ENCODE measurements at regions not wholly inside any gene's neighbourhood (a gene's known extent, or its start where the extent isn't known, plus 50 kb on each side); places are given as distances from the start of the nearest gene placed in this dataset.
"Not testable (repeated sequence)": the region's sequence is repeated elsewhere in the genome, so short reads cannot be mapped to it uniquely, and the experiment has no call there.

DNA sequence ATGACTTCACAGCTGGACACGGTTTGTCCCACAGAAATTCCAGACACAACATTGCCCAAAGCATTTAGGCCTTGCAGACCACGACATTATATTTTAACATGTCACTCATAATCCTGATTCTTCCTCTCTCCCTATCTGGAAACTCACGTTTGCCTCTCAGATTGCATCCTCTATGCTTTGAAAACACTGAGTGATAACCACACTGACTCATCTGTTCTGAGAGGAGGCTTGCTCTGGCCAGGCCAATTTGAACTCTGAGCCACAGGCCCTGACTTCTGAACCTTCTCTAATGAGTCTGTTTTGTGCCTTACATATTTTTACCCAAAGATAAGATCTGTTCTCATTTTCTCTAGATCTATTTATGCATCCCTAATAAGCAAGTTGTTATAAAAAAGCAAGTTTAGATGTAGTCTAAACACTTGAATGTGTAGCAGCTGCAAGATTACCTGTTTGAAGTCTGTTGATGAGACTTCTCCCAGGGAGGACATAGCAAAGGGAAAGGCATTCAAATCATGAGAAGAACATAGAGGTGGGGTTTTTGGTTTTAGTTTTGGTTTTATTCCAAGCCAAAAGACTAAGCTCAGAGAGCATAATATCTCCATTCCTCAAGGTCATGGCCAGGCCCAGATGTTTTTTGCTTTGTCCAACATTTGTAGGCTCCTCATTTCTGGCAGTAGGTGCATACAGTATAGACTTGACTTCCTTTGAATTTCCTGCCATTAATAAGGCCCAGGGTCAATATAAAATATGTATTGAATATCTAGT lies 234.4 kb upstream of the LRTM1 start:
- DNase-seq (ENCODE audit: low spot score in 2 of 2) (no peak), FAIRE-seq (no peak)

DNA sequence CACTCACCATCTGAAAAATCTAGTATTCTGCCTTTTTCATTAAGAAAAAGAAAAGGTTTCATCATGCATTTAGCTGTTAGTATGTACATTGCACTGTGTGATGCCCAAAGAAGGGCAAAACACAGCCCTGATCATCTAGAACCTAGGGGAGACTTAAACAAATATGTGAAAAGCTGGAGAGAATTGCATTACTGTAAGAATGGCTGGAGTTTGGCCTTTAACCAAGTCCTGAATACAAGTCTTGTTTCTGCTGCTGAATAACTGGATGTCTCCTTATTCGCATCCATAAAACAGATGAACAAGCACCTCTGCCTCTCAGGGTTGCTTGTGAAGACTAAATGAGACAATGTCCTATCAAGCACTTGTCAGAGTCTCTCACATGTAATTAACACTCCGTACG lies 233.4 kb upstream of the LRTM1 start:
- FAIRE-seq: no peak

DNA sequence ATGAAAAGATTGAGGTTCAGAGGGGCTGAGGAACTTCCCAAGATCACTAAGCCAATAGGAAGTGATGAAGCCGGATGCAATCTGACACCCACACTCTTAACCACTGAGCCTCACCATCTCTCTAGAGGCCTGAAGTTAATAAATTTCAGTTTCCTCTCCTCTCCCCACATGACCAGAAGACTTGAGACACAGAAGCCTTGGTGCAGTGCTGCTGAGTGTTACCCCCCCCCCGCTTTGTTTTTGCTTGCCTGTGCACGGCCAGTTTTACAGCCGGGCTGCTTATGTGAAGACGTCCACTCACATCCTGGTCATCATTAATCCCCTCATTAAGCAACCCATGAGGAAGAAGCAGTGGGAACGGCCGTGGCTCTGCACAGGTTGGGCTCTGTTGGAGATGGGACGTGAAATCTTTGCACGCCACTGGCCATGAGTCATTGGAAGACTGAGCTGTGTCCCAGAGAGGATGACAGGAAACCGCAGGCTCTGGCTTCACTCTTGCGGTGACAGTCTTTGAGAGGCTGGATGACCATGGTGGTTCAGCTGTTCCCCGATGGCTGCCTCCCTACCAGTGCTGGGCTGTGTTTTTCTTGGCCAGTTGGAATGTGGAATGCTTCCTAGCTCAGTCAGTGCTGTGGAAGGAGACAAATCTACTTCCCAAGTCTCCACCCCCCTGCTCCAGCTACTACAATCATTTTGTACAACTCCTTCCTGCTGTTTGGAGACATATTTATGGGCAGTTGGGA lies 232.6 kb upstream of the LRTM1 start:
- FAIRE-seq: no peak
- no peak for DNase-seq (ENCODE audit: low spot score in 2 of 2)

More for the DNA sequence above, 233.4 kb upstream of the LRTM1 start:
- DNase-seq (ENCODE audit: low spot score in 2 of 2): no peak

DNA sequence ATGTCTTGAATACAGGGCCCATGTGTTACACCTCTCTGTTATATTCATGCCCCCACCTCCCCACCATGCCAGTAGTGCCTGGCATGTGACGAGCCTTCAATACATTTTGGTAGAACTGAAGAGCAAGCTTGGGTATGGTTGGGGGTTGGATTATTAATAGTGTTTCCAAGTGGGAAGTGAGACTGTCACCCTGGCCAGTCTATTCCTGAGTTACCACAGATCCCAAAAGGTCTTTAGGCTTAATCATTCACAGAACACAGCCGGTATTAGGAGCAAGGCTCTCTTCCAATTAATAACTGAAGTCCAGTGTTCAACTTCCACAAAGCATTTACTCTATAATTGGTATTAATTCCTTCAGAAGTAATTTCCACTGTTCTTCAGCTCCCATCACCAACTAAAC lies 231.9 kb upstream of the LRTM1 start:
- DNase-seq (ENCODE audit: low spot score in 2 of 2) (no peak), FAIRE-seq (no peak)

DNA sequence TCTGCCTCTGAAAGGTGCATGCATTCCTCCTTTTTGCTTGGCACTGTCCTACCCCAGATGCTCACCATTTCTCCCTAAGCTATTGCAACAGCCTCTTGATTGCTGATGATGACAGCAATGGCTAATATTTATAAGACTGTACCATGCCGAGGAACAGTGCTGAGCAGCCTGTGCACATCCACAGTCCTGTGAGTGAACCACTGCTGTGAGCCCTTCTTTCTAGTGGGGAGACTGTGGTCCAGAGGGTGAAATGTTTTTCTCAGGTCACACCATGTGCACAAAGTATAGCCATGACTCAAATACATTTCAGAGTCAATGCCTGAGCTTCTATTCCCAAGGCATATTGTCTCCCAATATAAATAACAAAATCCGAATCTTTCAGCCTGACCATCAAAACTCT lies 231.2 kb upstream of the LRTM1 start:
- DNase-seq (ENCODE audit: low spot score in 2 of 2) (no peak), FAIRE-seq (no peak)

DNA sequence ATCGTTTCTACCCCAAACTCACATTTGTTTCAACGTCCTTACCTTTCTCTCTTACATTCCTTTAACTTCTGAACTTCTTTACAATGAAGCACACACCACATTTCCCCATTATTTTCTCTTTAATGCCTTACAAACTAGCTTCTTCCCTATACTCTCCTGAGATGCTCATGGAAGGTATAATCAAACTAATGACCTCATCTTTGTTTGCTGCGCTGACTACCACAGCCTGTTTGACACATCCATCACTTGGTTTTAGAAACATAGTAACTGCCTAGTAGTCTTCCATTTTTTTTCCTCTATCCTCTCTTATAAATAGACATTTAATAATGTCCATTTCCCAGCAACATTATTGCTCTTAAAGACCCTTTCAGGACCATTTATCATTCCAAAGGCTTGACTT lies 230.5 kb upstream of the LRTM1 start:
- DNase-seq (ENCODE audit: low spot score in 2 of 2) (no peak), FAIRE-seq (no peak)

DNA sequence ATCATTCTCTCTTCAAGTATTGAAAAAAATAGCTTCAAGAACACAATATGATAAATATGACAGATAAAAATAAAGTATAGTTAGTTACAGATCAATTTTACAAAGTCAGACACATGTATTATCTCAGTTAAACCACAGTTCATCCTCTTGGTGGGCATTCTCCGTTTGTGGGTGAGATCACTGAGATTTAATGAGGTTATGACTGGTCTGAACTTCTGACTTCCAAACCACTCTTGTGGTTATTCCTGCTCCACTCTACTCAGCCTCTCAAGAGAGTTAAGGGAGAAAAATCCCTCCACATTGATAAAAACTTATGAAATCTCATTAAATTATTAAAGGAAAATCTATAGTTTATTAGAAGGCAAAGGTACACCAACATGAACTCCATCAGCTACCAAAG lies 229.9 kb upstream of the LRTM1 start:
- FAIRE-seq (no peak), DNase-seq (ENCODE audit: low spot score in 2 of 2) (no peak)

DNA sequence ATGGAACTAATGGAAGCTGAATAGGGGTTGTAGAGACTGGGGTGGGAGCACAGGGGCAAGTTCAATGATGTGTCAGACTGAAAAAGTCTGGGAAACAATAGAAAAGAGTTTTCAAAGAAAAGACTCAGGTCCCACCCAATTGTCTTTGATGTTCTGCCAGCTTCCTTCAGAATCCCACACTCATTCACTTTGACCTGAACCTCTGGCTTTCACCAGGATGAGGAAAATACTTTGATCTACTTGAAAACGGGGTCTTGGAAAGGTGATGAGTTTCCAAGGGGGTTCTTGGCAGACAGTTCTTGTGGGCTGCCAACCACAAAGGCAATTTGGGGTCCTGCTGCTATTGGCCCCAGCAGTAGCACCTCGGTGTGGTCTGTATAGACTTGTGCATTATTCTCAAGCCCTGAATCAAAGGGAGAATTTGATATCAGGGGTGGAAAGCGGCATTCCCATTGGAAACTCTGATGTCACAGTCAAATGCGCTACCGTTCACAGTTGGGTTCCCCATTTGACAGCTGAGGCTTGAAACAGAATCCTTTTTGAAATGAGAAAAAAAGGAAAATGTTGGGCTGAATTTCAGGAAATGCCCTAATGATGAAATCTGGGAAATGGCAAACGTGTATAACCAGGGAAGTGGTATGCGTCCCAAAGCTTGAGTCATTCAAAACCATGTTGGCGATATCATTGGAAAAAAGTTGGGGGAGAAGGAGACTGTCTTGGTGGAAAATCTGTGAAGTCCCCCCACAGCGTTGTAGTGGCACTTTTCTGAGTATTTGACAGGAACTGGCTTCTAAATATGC lies 229.2 kb upstream of the LRTM1 start:
- FAIRE-seq (no peak), DNase-seq (ENCODE audit: low spot score in 2 of 2) (no peak)

DNA sequence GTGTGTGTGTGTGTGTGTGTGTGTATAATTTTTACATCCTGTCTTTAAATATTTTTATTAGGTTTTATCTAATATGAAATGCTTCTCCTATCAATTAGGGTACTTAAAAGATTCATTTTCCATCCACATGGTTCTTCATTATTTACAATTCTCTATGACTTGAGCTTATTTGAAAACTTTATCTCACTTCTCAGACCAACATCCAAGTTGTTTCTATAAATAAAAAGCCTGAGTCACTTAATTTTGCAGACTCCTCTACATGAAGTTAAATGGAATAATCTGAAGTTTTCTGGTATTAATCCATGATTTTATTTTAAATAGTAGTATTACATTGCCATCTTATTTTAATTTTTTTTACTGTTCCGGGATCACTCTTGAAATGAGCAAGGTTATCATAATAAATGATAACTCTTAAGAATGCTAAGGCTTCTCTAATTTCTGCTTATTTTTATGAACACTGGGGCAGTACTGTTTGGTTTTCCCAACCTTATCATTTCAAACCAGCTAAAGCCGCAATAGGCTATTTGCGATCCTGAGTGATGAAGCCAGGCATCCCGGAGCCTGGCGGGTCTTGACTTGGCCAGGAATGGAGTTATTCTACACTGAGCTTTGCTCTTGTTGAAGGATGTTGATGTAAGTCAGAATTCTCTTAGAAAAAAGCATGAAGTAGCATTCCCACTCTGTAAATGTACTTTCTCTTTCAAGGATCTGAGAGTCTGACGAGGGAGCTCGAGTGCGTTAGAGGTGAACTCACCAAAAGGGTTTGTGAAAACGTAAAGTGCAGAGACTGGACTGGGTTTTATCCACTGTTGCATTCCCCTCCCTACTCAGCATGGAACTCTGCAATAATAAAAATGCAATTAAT lies 220.2 kb upstream of the LRTM1 start:
- DNase-seq (ENCODE audit: low spot score in 2 of 2) (no peak), FAIRE-seq (no peak)

DNA sequence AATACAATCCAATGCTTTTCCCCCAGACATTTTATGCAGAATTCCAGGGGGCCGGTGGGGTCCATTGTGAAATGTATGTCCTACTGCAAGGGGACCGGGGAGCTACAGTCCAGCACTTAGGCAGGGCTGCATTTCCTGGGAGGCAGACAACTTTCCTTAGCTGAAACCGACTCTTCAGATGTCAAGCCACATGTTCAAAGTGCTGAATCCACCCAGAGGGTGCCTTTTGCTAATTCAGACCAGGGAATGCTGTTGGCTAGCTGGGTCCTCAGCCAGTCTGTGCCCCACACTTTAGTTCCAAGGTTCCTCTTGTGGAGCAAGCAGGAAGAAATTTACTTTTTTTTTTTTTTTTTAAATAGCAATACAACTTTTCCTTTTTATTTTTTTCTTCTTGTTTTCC lies 219.5 kb upstream of the LRTM1 start:
- FAIRE-seq: no peak
- DNase-seq (ENCODE audit: low spot score in 2 of 2): no peak

DNA sequence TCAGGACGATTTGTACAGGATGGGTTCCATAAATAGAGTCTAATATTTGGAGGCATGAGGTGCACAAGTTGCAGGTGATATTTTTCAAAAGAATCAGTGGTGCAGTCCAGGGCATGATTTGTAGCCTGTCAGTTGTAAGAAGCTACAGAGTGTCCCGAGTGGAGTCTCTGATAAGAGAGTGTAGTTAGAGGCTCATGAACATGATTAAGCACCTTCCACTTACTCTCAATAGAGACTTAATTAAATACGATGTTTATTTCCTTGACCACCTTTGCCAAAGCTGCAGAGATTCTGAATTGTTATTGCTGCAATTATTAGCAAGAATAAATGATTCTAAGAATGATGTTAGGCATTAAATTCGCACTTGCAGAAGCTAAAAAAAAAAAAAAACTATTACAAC lies 218.4 kb upstream of the LRTM1 start:
- FAIRE-seq (no peak), DNase-seq (ENCODE audit: low spot score in 2 of 2) (no peak)

DNA sequence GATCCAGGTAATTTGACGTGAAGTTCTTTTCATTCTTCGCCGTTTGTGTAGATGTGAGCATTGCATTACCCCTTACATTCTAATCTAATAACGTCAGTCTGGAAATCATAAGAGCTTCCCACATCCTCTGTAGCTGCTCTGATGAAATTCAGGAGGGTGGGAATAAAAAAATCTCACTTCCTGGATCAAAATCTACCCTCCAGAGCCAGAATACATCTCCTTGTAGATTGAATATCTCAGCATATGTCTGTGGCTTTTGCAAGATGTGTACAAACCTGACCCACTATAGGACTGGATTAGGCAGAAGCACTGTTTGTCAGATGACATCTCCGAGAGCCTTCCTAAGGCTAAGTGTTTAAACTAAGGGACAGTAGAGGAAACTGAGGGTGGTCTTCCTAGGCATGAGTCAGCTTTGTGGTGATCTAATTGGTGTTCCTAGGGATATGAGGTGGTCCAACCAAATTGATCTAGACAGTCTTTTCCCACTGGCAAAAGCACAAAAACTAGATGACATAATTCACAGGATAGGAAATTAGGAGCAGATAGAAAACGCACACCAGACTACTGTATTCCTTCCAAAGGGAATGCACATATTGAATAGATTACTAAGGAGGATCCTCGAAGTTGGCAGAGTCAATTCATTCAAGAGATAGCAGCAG lies 216.3 kb upstream of the LRTM1 start:
- DNase-seq (ENCODE audit: low spot score in 2 of 2) (no peak), FAIRE-seq (no peak)

DNA sequence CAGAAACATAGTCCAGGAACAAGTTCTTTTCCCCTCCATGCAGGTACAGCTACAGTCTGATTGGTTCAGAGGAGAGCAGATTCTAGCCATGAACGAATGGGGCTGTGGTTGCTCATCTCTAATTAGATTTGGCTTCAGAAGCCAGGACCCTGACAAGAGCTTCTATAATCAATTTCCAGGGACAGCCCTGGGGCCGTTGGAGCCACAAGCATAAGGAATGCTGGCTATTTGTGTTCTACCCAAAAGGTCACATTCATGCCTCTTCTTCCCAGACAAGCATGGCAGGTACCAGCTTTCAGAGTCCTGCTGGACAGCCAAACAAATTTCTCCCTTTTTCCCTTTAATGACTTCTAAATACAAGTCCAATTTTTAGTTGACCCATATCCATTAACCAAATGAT lies 215.5 kb upstream of the LRTM1 start:
- no peak for FAIRE-seq
- DNase-seq (ENCODE audit: low spot score in 2 of 2): no peak

DNA sequence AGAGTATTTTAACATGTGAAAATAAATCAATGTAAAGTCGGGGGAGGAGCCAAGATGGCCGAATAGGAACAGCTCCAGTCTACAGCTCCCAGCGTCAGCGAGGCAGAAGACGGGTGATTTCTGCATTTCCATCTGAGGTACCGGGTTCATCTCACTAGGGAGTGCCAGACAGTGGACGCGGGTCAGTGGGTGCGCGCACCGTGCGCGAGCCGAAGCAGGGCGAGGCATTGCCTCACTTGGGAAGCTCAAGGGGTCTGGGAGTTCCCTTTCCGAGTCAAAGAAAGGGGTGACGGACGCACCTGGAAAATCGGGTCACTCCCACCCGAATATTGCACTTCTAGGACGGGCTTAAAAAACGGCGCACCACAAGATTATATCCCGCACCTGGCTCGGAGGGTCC lies 208.4 kb upstream of the LRTM1 start:
- not testable (repeated sequence) for DNase-seq (ENCODE audit: low spot score in 2 of 2); FAIRE-seq

DNA sequence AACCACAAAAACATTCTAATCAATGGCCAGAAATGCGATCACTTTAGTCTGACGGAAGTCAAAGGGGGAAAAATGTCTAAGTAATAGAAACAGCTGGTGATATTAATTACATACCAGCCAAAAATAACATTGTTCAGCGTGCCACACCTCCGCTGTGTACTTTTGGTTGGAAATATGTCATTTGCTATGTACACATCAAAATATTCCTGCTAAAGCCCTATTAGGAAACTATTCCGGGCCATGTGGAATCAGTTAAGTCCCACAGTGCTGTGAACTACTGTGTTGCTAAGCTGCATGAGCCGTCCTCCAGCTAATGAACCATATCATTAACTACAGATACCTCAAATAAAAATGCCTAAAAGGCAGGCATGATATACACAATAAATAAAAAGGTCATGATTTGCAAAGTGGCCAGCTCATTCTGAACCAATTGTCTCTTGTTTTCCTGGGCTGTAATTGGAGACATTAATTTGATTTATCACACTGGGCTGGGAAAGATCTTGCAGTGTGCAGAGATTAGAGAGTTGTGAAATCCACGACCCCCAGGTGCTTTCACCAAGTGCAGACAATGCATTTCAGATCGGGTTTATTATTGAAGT lies 200.5 kb upstream of the LRTM1 start:
- DNase-seq (ENCODE audit: low spot score in 2 of 2) (no peak), FAIRE-seq (no peak)

DNA sequence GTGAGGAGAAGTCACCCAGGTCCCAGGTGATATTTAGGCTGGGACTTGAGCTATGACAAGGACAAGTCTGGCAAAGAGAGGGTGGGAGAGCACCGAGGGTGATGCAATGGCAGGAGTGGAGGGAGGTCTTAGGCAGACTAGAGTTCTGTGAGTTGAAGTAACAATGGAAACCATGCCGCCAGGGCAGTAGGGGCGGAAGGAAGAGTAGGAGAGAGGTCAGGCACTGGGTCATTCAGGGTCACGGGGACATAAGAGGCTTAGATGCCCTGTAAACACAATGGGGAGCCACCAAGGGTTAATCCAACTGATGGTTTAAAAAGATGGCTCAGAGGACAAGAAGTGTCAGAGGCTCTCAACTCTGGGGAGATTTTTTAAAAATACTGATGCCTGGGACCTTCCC lies 199.7 kb upstream of the LRTM1 start:
- DNase-seq (ENCODE audit: low spot score in 2 of 2): no peak
- no peak for FAIRE-seq

DNA sequence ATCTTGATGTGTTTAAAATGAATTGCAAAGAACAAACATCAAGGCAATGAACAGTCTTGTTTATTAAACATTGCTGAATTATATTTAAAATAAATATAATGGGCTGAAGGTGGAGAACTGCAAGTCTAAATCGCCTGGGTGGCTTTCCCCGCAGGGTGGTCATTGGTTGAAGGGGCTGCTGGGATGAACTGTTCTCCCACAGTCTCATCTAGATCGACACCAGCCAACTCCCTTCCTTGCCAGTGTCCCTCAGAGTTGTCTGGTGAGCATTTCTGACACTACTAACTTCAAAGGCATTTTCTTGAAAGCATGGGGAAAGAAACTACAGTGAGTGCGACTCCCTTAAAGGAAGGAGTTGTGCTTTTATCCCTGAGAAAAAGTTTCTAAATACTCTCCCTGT lies 196.5 kb upstream of the LRTM1 start:
- no peak for FAIRE-seq
- no peak for DNase-seq (ENCODE audit: low spot score in 2 of 2)

Data from frontal cortex (tissue), 3 donors.